RWPE1 (cell line): ENCODE measurements at regions not wholly inside any gene's neighbourhood (a gene's known extent, or its start where the extent isn't known, plus 50 kb on each side); places are given as distances from the start of the nearest gene placed in this dataset.
"Not testable (repeated sequence)": the region's sequence is repeated elsewhere in the genome, so short reads cannot be mapped to it uniquely, and the experiment has no call there.

Experiments
- CTCF ChIA-PET: fragments of 350-600 bp; sonication (Branson Sonifier 250); formaldehyde crosslinking; extraction: SDS; loops from one replicate; lab custom pipeline; 2021; lab: Yijun Ruan, JAX
- POLR2A ChIA-PET: fragments of 400-600 bp; formaldehyde crosslinking; extraction: SDS; loops from one replicate; lab custom pipeline; 2020; ENCODE audit warnings: antibody characterized with exemption; ENCODE audit not compliant: low non-redundant PET; lab: Yijun Ruan, JAX
- DNase-seq: peaks from one replicate; pipeline ENCODE4 v3.0.0; 2012; ENCODE audit warnings: low spot score
- H3K27ac ChIP-seq: fragments of 450-650 bp; 2 replicates; pipeline ENCODE4 v1.5.1; 2017
- CTCF ChIP-seq: fragments of 450-650 bp; conservative IDR thresholded peaks from 2 replicates; pipeline ENCODE4 v1.5.1; 2017; ENCODE audit warnings: low read depth, mild to moderate bottlenecking

DNA sequence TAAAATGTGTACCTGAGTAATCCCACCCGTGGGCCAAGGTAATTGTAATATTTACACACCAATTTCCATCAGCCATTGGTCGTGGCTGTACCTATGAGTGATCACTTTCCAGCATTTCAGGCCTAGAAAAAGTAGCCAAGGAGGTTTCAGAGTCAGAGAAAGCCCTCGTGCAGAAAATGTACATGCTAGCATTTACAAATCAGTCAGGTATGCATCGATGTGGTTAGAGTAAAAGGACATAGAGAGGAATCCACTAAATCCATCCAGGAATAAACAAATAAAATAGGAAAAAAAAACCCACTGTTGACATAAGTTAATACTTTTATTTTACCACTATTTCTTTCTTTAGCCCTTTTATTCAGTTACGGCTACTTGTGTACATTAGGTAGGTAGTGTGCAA lies 256.8 kb downstream of the TRIML1 start:
- POLR2A ChIA-PET: no interaction called here
- H3K27ac ChIP-seq: no peak overlapping the region
- TF ChIP-seq CTCF: no peak
- no peak for DNase-seq
- CTCF ChIA-PET: interaction anchor here (0.7 kb wide), 1 partner anchor 92 kb away, joined by 3 read pairs; no protein-coding TSS in a partner anchor

DNA sequence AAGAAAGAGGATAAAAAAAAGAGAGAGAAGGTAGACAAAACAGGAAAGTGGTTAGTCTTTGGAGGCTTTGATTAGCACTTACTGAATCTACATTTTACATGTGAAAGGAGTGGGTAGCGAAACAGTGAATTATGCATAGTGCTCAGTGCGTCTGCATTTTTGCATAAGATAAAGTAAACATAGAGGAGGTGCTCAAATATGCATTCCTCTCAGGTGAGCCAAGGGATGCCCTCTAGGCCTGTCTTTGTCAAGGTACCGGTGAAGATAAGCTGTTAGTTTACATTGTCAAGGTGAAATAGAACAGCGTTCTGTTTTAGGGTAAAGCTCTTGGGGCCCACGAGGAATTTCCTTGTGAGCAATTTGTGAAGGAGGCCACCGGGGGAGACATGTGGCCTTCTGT lies 260.6 kb downstream of the TRIML1 start:
- peak; percentile 19 for DNase-seq
- TF ChIP-seq CTCF: no peak
- POLR2A ChIA-PET: no interaction called here
- no peak overlapping the region for H3K27ac ChIP-seq
- CTCF ChIA-PET: no interaction called here

DNA sequence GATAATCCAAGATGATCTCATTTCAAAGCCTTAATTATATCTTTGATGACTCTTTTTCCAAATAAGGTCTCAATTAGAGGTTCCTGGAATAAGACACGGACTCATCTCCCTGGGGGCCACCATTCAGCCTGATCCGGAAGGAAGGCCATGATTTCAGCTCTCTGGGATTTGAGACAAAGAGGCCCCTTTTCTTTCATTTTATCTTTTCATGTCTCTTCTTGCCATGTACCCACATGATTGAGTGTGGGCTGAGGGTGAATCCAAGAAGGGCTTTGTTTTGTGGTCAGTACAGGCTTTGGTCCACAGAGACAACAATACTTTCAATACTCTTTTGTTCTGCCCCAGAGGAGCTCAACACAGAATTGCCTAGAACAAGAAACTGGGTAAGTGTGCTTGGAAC lies 261.2 kb downstream of the TRIML1 start:
- no peak for DNase-seq
- ChIA-PET POLR2A (no interaction called here), CTCF (no interaction called here)
- H3K27ac ChIP-seq: no peak overlapping the region
- TF ChIP-seq CTCF: no peak

- no peak for TF ChIP-seq CTCF
- DNase-seq: no peak
- ChIA-PET CTCF (interaction anchor here (0.6 kb wide), 2 partner anchors 15 to 1293 kb away, joined by 3 to 5 read pairs; no protein-coding TSS in a partner anchor), POLR2A (no interaction called here)
- H3K27ac ChIP-seq: no peak overlapping the region
Measured at GRCh38 chr4:188403272-188403671, 264.0 kb downstream of the TRIML1 start.

GRCh38 chr4:188405071-188405835 lies 266.0 kb downstream of the TRIML1 start:
- H3K27ac ChIP-seq, POLR2A ChIA-PET, DNase-seq, CTCF ChIA-PET: not testable (repeated sequence)

DNA sequence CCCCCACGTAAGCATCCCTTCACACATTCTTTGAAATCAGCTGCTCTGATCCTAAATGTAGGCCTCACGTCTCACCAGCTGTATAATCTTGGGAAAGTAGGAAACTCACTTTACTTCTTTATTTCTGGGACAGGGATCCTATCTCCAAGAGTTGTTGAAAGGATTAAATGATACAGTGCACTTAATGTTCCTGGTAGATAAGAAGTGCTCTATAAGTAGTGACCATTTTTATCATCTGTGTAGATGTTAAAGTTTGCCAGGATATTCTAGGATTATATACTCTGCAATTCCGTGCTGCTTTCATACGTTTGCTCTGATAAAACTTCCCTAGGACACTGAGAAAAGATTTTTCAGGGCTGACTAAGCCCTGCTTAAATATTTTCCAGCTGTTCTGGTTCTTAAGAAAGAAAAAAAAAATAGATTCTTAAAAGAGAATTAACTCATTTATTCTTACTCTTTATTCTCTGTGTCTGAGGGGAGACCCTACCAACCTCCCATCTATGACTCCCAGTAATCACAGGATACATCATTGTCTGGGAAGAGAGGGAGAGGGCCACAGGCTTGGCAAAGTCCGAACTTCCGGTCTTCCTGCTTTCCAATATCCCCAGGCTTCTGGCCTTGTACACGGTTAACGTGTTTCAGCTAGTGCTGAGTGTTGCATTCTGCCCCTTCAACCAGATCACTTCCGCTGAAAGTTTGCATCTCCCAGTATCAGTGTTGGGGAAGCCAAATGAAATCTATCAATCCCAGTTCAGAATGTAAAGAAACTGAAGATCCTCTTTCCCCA lies 269.2 kb downstream of the TRIML1 start:
- DNase-seq: no peak
- no peak for TF ChIP-seq CTCF
- ChIA-PET POLR2A (no interaction called here), CTCF (no interaction called here)
- no peak overlapping the region for H3K27ac ChIP-seq

- CTCF ChIA-PET: interaction anchor here (0.6 kb wide), 1 partner anchor 13 kb away, joined by 3 read pairs; no protein-coding TSS in a partner anchor
- no peak overlapping the region for H3K27ac ChIP-seq
- DNase-seq: no peak
- TF ChIP-seq CTCF: no peak
- POLR2A ChIA-PET: no interaction called here
Measured at GRCh38 chr4:188409851-188410250, 270.6 kb downstream of the TRIML1 start.
